Activated CD4-positive, CD25-positive, alpha-beta regulatory T cell treated with anti-CD3 and anti-CD28 coated beads, Interleukin-2, amount 50 U/mL, for 24 hours (primary cell): ENCODE measurements at regions not wholly inside any gene's neighbourhood (a gene's known extent, or its start where the extent isn't known, plus 50 kb on each side); places are given as distances from the start of the nearest gene placed in this dataset.

Experiments used
- ATAC-seq, 2 donors: fragments of 150-1000 bp; cut with Tn5 transposase; one replicate each; pipeline ENCODE4 v1.10.0; 2021; ENCODE audit warnings: mild to moderate bottlenecking in 1 of 2, moderate library complexity in 1 of 2

GRCh38 chr13:39941911-39942551 is 286.6 kb downstream of the COG6 start:
- ATAC-seq: no peak

- ATAC-seq: peak; percentile 91 to 92
These were observed 287.3 kb downstream of the COG6 start for GRCh38 chr13:39942552-39943273.

- no peak for ATAC-seq
These were observed 288.2 kb downstream of the COG6 start for GRCh38 chr13:39943711-39944110.

- ATAC-seq: no peak
These were observed 289.8 kb downstream of the COG6 start for GRCh38 chr13:39945226-39945625.

- no peak for ATAC-seq
These were observed 291.3 kb downstream of the COG6 start for GRCh38 chr13:39946769-39947168.

GRCh38 chr13:39951301-39951700 is 295.8 kb downstream of the COG6 start:
- ATAC-seq: no peak

GRCh38 chr13:39952249-39953233 is 297.1 kb downstream of the COG6 start:
- ATAC-seq: no peak

- no peak for ATAC-seq
These were observed 299.0 kb downstream of the COG6 start for GRCh38 chr13:39954476-39954875.

GRCh38 chr13:39955560-39955959 is 300.1 kb downstream of the COG6 start:
- peak in 1 of 2 donors; percentile 18 for ATAC-seq

GRCh38 chr13:39956036-39956435 is 300.6 kb downstream of the COG6 start:
- peak; percentile 93 to 94 for ATAC-seq

- ATAC-seq: no peak
These were observed 302.6 kb downstream of the COG6 start for GRCh38 chr13:39957868-39958677.

- no peak for ATAC-seq
These were observed 304.2 kb downstream of the COG6 start for GRCh38 chr13:39959497-39960144.

GRCh38 chr13:39960191-39960590 is 304.7 kb downstream of the COG6 start:
- no peak for ATAC-seq

GRCh38 chr13:39961036-39961435 is 305.6 kb downstream of the COG6 start:
- ATAC-seq: no peak

GRCh38 chr13:39963612-39964011 is 308.1 kb downstream of the COG6 start:
- ATAC-seq: peak in 1 of 2 donors; percentile 41

GRCh38 chr13:39965309-39965708 is 309.8 kb downstream of the COG6 start:
- ATAC-seq: no peak

- ATAC-seq: no peak
These were observed 311.9 kb downstream of the COG6 start for GRCh38 chr13:39967199-39967959.

GRCh38 chr13:39968646-39969475 is 313.4 kb downstream of the COG6 start:
- peak; percentile 65 to 84 for ATAC-seq

- ATAC-seq: peak; percentile 66 to 69
These were observed 314.9 kb downstream of the COG6 start for GRCh38 chr13:39970177-39970846.
